Astrocyte of the hippocampus (primary cell): ENCODE measurements at regions not wholly inside any gene's neighbourhood (a gene's known extent, or its start where the extent isn't known, plus 50 kb on each side); places are given as distances from the start of the nearest gene placed in this dataset.
"Not testable (repeated sequence)": the region's sequence is repeated elsewhere in the genome, so short reads cannot be mapped to it uniquely, and the experiment has no call there.

Experiments used
- DNase-seq: peaks from one replicate; pipeline ENCODE4 v3.0.0; 2011; ENCODE audit warnings: low read depth, low spot score

DNA sequence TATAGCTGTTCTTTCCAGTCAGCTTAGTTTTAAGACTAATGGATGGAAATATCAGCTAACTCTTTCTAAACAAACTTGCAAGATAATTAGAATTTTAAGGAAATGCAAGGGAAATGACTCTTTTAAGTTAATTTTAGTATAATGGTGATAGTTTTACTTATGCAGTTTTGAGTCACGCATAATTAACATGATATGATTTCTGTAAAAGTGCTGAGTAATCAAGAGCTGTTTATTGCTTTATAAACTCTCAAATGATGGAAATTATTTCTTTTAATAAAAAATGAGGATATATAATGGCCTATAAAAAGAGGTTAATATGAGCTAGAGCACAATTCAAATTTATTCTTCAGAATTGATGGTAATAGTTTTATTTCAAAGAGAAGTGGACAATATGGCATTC lies 385.9 kb downstream of the GLUD2 start:
- no peak for DNase-seq

DNA sequence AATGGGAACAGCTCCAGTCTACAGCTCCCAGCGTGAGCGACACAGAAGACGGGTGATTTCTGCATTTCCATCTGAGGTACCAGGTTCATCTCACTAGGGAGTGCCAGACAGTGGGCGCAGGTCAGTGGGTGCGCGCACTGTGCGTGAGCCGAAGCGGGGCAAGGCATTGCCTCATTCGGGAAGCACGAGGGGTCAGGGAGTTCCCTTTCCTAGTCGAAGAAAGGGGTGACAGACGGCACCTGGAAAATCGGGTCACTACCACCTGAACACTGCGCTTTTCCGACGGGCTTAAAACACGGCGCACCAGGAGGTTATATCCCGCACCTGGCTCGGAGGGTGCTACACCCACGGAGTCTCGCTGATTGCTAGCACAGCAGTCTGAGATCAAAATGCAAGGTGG lies 390.3 kb downstream of the GLUD2 start:
- DNase-seq = not testable (repeated sequence)

DNA sequence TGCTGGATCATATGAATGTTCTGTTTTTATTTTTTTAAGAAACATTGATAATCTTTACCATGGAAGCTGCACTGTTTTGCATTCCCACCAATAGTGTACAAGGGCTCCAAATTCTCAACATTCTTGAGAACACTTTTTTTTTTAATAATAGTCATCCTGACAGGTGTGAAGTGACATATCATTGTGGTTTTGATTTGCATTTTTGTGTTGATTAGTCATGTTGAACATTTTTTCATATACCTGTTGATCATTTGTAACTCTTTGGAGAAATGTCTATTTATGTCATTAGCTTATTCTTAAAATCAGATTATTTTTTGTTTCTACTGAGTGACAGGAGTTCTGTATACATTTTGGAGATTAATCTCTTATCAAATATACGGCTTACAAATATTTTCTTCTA lies 408.5 kb downstream of the GLUD2 start:
- DNase-seq = no peak

DNA sequence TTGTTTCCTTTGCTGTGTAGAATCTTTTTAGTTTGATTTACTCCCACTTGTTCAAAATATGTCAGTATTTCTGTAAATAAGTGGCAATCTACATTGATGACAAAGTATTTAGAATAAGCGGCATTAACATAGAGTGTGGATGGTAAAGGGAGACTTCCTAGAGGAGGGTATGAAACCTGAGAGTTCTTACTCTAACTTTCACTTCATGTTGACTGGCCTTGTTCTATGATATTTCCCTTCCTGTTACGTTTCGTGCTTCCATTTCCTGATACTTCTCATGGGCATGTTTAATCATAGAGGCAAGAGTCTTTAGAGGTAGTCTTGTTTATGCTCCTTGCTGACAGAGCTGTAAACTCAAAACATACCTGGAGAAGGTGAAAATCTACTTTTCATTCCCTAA lies 408.9 kb downstream of the GLUD2 start:
- DNase-seq = no peak

DNA sequence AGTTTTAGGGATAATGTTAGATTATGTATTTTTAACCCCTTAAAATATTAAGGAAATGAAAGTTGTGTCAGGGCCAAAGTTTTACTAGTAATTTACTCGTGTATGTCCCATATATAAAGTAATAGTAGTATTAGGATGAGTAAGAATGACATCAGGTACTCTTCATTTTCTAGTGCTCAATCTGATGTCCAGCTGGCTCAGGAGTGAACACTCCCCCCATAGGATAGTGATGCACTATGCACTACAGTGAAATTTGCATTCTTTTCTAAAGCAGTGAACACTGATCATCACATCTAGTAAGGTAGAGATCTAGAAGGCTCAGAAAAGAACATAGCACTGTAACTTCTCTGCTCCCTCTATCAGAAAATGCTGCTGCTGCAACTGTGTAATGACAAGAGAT lies 409.7 kb downstream of the GLUD2 start:
- no peak for DNase-seq

DNA sequence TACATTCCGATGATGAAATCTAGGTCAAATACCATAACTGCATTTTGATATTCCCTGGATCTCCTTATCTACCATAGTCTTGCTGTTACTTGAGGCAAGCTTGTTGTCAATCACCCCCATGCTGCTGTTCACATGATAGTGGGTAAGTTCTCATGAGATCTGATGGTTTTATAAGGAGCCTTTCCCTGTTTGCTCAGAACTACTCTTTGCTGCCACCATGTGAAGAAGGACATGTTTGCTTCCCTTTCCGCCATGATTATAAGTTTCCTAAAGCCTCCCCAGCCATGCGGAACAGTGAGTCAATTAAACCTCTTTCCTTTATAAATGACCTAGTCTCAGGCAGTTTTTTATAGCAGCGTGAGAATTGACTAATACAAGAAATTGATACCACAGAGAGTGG lies 432.0 kb downstream of the GLUD2 start:
- DNase-seq = no peak

DNA sequence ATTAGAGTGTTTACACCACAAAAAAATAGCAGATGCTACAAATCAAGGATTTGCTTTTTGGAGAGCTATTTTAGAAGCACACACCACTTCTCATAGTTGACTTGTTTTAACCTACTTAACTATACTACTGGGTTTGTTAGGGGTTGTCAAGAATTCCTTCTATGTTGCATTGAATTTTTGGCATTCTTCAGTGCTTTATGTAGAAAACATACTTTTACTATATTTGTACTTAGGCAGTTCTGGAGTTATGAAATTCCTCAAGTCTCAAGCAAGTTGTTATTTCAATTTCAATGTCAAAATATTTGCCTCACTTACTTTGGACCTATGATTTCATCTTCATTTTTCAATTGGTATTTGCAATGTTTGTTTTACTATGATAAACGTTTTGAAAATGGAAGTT lies 449.6 kb downstream of the GLUD2 start:
- DNase-seq = peak; percentile 1

DNA sequence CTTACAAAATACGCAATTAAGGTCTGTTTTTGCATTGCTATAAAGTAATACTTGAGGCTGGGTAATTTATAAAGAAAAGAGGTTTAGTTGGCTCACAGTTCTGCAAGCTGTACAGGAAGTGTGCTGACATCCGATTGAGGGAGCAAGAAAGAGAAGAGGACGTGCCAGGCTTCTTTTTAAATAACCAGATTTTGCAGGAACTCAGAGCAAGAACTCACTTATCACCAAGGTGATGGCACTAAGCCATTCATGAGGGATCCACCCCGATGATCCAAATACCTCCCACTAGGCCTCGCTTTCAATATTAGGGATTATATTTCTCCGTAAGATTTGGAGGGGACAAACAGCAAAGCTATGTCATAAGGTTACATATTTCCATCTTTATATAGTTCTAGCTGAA lies 456.7 kb downstream of the GLUD2 start:
- DNase-seq = no peak

DNA sequence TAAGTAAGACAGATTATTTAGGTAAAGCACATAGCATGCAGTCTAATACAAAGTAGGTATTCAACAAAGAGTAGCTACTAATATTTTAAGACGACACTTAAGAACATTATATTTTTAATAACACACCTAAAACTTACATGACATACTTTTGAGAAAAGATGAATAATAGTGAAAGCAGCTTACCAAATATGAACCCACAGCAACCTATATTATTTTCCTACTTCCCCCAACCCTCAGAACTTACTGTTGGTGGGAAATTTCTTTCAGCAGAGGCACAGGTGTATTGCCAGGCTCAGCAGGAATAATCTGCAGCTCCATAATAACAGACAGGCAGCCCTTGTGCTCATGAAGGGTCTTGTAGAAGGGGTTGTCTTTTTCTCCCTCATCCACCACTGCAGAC lies 498.9 kb downstream of the GLUD2 start:
- no peak for DNase-seq

DNA sequence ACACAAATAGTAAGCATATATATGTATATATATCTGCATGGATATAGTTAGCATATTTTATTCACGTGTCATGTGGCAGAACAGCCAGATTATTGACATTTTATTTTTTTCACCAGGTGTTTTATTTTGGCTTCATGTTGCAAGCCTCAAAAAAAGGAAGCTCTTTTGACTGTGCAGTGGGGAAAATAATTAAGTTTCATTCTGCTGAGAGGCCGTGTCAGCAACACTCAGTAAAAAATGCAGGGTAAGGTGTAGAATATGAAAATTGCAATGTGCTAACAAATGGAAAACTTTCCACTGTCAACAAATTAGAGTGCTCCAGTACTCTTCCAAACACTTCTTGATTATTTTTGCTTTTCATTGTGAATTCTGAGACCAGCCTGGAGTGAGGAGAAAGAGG lies 511.5 kb downstream of the GLUD2 start:
- DNase-seq = no peak

DNA sequence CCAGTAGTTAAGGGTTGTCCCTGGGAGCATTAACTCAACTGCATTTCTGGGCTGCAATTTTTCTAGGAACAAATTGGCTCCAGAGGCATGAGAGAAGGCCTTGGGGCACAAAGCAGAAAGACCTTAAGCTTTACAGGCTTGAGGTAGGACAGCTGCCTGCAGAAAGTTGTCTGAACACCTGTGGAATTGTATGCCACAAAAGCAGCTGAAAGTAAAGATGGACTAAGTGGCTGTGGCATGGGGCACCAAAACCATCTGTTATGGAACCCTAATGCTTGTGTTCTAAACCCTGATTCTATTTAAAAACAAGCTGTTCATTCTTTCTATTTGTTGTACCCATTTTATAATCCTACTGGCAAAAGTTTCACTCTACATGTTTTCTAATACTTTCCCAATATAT lies 515.2 kb downstream of the GLUD2 start:
- DNase-seq = no peak

DNA sequence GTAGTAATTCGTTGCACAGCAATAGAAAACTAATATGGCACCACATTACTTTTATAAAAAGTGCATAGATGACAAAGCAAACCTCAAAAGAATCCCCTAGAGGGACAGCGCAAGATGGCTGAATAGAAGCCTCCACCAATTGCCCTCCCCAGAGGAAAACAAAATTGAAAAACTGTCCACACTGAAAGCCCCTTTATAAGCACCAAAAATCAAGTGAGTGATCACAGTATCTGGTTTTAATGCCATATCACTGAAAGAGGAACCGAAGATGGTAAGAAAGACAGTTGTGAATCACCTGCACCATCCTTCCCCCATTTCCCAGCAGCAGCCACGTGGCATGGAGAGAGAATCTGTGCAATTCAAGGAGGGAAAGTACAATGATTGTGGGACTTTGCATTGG lies 522.2 kb downstream of the GLUD2 start:
- DNase-seq = no peak

DNA sequence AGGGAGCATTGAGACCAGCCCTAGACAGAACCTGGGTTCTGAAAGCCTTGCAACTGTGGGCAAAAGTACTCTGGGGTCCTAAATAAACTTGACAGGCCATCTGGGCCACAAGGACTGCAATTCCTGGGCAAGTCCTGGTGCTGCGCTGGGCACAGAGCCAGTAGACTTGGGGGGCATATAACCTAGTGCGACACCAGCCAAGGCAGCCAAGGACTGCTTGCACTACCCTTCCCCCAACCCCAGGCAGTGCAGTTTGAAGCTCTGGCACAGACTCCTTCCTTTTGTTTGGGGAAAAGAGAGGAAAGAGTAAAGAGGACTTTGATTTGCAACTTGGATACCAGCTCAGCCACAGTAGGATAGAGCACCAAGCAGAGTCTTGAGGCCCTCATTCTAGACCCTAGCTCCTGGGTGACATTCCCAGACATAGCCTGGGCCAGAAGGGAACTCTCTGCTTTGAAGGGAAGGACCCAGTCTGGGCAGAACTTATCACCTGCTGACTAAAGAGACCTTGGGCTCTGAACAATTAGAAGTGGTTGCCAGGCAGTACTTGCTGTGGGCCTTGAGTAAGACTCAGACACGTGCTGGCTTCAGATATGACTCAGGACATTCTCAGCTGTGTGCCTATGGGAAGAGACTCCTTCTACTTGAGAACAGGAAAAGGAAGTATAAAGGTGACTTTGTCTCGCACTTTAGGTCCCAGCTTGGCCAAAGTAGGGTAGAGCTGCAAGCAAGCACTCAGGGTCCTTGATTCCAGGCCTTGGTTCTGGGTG lies 522.8 kb downstream of the GLUD2 start:
- peak; percentile 0 for DNase-seq

DNA sequence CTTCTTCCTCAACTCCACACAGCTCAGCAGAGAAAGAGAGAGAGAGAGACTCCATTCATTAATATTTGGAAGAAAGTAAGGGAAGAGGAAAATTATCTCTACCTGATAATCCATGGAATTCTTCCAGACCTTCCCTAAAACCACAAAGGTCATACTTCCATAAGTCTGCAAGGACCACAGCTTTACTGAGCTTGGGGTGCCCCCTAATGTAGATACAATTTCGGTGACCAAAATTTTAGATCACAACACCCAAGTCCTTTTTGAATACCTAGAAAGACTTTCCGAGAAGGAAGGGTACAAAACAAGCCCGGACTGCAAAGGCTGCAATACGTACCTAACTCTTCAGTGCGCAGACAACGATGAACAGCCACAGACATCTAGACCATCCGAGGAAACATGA lies 523.9 kb downstream of the GLUD2 start:
- no peak for DNase-seq

DNA sequence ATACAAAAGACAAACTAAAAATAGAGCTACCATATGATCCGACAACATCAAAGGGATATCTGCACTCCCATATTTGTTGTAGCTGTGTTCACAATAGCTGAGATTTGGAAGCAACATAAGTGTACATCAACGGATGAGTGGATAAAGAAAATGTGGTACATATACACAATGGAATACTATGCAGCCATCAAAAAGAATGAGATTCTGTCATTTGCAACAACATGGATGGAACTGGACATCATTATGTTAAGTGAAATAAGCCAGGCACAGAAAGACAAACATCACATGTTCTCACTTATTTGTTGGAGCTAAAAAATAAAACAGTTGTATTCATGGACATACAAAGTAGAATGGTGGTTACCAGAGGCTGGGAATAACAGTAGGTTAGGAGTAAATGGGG lies 527.0 kb downstream of the GLUD2 start:
- DNase-seq = not testable (repeated sequence)

DNA sequence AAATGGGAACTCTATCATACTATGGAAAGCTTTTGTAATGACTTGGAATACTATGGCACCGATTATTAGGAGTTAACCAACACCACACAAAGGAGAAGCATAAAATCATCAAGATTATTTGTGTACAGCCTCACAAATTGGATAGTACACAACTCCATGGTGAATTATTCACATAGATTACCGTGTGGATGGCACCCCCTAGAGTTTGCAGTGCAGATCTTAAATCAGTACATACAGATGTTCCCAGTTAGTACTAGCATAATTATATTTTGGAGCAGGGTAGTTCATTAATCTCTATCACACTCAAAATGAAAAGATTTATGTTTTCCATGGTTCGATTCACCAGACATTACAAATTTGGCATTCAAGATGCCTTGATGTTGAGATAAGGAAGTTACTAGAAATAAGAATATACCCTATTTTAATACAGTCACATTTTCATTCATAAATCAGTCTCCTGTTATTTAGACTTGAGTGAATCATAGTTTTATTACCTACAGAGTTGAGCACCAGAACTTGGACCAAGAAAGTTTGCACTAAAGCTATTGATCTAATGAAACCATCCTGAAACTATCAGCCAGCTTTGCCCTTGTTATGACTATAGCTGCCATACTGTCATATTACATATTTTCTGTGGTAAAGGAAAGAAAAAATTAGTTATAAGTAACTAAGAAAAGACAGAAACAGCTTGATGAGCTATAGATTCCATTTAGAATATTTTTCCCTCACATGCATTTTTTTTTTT lies 531.8 kb downstream of the GLUD2 start:
- DNase-seq = peak; percentile 13

DNA sequence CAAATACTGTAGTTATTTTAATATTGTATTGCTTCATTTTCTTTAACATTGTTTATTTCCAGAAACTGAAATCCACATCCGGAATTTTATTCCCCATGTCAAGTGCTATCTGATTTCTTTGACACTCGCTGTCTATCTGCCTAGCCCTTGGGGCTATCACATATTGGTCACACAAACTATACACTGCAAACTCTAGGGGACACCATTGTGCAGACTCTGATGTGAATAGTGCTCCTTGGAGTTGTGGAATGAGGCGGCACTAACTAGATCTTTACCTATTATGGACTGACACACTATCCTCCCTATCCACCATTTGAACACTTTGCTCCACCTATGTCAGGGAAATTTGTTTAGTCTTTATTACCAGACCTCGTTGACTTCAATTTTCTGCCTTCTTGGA lies 534.5 kb downstream of the GLUD2 start:
- DNase-seq = no peak

DNA sequence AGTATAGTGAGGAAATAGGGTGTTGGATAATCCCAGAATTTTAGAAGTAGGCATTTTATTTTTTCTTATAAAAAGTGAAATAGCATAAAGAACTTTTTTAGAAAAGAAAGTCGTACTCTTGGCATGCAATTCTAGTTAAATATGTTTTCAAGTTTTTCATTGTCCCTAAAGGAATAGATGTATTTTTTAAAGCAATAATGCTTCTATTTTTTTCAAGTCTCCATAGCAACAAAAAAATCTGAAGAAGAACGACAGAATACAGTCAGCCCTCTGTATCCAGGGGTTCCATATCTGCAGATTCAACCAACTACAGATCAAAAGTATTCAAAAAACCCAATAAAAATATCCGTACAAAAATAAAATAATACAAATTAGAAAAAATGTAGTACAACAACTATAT lies 538.2 kb downstream of the GLUD2 start:
- no peak for DNase-seq

DNA sequence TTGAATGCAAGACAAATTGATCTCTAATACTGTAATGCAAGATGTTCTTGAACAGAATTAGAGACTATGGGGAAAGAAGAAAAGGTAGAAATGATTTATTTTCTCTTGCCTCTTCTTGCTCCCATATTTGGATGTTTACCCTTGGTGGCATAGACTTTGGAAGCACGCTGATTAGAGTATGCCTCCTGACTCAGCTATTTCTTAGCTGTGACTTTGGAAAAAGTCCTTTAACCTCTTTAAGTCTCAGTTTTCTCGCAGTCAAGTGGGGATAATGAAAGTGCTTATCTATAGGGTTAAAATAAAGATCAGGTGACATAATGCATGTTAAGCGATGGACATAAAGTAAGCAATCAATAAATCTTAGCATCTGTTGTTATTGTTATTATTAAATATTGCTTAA lies 545.5 kb downstream of the GLUD2 start:
- no peak for DNase-seq

DNA sequence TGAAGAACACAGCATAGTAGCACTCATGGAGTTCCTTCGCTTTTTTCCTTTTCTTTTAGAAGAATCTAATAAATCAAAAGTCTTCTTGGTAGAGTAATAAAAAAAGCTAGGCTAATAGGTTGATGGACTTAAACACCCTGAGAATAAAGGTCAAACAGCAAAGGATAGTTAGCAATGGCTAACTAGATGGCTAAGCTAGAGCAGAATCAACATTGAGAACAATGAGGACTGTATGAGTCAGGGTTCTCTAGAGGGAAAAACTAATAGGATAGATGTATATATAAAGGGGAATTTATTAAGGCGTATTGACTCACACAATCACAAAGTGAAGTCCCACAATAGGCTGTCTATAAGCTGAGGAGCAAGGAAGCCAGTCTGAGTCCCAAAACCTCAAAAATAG lies 550.9 kb downstream of the GLUD2 start:
- DNase-seq = no peak

DNA sequence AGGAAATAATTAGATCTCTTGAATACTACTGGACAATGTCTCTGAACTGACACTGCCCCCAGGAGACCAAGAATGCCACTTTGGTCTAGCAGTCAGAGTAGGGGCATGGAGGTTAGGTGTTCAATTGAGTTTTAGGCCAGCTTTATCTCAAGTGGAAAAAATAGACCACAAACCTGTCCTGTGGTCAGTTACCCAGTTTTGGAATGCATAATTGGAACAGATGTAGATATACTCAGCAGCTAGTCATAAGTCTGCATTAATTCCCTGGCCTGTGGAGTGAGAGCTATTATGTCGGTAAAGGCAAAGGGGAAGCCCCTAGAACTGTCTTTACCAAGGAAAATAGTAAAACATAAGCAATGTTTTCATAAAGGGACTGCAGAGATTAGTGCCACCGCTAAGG lies 587.7 kb downstream of the GLUD2 start:
- DNase-seq = peak; percentile 46

DNA sequence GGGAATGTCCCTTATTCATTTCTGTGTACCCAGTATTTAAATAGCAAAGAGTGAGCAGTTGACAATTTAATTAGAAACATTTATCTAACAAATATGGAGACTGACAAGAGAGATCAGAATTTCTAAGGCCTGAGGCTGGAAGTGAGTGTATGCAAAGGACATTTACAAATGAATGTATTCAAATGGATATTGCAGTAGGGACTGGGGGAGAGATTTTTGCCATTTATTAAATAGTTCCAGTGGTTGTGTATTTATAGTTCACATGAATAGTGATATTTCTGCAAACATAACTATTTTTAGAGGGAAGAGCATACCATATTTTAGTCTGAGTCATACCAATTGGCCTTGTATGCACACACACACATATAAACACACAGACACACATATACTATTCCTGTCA lies 592.4 kb downstream of the GLUD2 start:
- no peak for DNase-seq

DNA sequence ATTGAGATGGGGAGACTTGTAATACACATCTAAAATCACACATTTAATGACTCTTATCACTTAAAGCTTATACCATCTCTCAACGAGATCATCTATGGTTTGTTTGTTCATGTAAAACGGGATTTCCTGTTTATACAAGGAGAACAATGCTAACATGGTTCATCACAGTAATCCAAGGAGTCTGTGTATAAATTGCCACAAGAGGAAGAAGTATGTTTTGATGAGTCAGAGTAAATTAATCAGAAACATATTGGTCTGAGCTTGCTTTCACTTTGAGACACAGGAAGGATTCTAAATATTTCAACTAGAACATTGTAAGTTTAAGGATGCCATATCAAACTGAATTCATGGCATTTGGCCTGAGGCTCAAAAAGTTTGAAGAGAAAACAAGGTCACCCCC lies 594.1 kb downstream of the GLUD2 start:
- peak; percentile 15 for DNase-seq
